HT1080 (cell line): ENCODE measurements at regions not wholly inside any gene's neighbourhood (a gene's known extent, or its start where the extent isn't known, plus 50 kb on each side); places are given as distances from the start of the nearest gene placed in this dataset.

ENCODE experiments used
- DNase-seq: peaks from one replicate; pipeline ENCODE4 v3.0.0-alpha.2; 2015; ENCODE audit warnings: low read depth

DNA sequence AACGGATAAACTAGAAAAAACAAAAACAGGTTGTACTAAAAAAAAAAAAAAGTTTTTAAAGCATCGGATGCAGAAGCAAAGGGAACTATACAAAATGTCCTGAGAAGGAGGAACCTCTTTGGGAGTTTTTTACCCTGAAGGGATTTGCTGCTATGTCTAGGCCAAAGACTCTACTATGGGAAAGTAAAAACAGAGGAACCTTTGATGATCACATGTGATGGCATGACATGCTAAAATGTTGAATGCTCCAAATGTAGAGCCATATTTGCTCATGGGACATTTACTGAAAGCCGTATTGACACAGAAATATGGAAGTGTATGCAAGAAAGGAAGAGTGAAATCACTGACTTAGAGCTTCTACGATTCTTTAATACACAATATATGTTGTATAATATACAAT lies 992.0 kb upstream of the ZEB2 start:
- DNase-seq, result no peak

DNA sequence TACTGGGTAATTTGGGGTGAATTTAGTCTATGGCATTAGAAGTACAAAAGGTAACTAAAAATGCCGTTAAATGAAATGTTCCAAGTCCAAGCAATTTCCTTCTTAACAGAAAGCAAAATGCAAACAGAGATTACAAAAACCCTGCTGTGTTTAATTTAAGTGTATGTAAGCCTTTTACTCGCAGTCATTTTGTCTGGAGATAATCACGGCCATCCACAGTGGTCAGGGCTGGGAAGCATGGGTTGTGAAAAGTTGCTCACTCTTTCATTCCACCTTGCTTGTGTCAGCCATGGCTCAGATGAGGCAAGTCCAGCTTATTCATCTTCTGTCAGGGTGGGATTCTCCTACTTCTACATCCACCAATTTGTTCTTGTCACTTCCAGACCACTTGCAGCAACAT lies 983.6 kb upstream of the ZEB2 start:
- DNase-seq, result no peak

DNA sequence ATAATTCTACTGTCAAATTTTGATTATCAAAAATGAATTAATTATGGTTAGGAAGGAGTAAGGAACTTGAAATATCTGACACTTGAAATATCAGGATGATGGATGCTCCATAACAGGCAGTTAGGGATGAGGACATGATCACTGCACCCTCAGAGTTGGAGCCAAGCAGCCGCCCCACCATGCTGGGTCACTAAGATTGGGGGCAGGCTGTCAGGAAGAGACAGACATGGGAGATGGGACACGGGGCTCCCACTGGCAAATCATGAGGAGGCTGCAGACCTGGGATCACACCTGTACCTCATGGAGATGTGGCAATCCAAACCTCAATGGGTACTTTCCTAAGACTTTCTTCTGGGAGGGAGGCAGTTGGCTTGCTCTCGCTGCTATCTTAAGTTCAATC lies 982.0 kb upstream of the ZEB2 start:
- DNase-seq, result no peak

DNA sequence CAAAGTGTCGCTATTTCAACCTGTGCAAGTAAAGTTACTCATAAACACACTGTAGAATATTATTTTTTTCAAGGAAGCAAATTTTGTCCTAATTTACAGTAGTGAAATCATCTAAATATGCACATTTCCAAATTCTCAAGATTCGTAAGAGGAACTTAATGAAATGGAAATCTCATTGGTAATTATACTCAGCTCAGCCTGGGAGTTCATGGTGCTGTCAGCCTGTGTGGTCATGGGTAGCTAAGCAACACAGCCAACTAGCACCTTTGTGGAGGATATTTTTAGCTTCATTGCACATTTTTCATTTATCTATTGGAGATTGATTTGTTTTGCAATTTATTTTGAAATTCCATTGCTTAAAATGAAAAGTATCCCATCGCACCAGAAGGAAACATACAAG lies 975.7 kb upstream of the ZEB2 start:
- no peak for DNase-seq

DNA sequence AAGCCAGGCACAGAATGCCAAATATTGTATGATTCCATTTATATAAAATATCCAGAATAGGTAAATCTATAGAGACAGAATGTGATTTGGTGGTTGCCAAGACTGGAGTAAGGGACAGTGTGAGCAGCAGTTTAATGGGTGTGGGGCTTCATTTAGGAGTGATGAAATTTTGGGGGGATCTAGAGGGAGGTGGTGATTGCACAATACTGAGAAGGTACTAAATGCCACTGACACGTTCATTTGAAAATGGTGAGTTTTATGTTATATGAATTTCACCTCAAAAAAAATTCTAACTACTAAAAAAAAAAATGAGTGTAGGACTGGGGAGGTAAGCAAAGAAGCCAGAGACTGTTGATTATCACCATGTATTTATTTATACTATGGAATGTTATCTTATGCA lies 974.5 kb upstream of the ZEB2 start:
- no peak for DNase-seq

DNA sequence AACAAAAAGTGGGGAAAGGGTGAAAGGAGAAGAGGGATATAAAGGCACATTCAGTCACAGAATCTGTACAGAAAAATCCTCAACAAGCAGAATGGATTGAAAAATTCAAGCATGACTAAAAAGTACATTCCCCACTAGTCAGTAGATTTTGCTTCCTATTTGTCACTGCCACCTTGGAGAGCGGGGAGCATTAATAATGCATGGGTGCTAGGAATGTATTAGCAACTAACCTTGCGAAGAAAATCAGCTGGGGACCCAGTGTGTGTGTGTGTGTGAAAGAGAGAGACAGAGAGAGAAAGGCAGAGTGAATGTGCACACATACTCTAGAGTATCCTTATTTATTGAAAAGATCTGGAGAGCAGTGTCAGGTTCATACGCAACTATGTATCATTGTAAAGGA lies 968.7 kb upstream of the ZEB2 start:
- DNase-seq, result no peak

DNA sequence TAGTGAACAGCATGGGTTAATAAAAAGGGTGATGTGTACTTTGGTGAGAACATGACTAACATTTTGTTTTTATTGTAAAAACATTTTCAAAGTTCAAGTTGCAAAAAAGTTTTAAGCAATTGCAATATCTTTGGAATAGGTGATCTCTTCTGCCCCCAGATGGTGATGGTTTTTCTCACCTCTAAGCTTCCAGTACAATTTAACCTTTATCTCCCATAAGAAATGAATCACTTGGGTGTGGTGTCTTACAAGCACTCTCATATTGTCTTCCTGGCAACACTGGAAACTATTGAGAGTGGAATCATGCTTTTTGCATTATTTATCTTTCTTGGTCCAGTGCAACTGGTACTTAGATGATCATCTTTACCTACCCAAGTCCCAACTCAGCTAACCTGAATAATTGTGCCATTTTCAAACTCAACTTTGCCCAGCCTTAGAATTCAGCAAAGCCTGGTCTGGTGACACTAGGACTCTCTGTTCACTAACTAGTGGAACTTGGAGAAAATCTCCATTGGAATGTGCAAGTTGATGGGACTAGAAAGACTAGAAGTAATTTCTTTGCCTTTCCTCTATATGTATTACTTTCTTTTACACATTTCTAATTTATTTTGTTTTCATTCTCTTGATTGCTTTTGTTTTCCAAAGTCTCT lies 964.7 kb upstream of the ZEB2 start:
- DNase-seq, result peak; percentile 77

DNA sequence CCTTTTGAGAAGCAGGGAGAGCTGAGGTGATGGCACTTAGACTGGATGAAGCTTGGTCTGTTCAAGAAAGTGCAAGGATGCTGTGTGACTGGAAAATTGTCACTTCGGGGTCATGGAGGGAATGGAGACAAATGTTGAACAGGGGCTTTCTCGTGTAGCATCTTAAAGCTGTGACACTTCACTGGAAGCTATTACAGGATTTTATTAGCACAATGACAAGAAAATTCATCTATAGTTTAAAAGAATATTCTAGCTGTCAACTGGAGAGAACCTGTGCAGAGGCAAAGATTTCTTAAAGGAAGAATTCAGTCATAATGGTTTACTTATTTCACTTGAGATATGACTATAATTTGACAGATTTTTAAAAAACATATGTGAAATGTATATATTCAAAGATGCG lies 963.9 kb upstream of the ZEB2 start:
- DNase-seq, result no peak

DNA sequence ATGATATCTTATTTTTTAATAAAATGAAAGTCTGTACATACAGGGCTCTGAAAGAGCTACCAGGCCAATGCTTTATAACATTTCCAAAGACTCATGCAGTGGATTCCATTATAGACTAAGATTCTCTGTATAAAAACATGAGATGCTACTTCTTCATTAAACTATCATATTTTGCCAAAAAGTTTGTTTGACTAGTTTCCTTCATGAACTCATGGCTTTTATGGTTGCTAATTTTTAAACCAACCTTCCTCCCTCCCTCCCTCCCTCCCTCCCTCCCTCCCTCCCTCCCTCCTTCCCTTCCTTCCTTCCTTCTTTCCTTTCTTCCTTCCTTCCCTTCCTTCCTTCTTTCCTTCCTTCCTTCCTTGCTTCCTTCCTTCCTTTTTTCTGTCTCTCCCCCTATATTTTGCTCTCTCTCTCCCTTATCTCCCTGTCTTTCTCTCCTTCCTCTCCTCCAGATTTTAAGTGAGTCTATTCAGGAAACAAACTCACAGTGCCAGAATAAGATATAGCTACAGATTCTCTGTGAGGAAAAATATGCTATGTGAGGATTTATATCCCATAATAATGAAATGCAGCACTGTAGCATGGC lies 961.5 kb upstream of the ZEB2 start:
- no peak for DNase-seq

DNA sequence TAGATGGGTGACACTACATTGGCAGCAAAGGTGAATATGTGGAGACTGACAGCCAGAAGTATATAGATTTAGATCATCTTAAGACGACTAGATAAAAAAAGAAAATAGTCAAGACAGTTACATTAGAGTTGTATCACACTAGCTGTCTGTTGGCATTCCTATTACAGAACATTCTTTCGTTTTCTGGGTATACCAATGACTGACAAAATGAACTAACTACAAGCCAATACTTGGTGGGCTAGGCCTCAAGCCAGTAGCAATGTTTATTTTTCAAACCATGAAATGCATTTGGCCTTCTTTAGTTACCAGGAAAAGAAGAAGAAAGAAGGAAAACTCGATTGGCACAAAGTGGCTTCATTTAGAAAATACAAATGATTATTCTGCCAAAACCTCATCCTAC lies 944.9 kb upstream of the ZEB2 start:
- DNase-seq, result no peak

DNA sequence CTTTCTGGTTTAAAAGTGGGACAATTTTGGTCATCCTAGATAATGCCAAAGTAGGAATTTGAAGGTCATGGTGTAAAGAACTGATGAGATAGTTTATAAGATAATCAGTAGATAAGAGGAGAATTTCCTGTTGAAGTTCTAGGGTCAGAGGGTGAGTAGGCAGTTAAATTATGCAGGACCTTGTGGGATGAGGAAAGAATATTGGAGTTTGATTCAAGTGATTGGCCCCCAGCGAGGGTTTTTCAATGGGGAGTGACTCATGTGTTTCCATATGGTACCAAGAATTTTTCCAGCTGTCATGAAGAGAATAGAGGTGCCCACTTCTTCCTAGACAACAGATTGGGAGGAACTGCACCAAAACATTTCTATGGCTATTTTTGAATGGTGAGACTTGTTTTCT lies 940.2 kb upstream of the ZEB2 start:
- DNase-seq, result peak; percentile 14

DNA sequence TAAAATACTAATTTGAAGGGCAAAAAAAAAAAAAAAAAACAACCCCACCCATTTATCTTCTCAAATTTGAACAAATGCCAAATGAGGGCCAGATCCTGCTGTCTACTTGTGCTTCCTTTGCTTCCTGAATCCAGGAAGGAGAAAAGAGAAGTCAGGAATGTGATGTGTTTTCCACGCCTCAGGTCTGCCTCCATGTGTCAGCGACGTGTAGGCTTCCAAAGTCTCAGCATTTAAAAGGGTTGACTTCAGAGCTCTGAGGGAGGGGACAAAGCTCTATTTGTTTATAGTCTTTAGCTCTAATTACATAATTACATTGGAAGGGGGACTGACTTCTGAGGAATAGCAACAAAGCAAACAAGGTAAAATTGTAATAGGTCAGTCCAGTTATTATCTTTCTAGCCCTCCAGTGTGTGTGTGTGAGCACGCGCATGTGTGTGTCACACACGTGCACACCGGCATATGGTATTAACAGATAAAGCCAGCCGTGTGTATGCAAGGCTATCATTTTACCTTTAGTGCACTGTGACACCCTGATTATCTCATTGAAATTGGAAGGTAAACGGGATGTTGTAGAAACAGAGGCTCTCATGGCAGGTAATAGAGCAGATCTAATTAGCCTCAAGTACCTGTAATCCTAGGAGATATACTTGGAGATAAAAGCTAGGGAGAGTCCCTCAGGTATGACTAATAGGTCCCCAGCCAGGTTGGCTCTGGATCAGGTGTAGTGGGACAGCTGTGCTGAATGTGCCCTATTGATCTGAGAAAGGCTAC lies 911.4 kb upstream of the ZEB2 start:
- no peak for DNase-seq

DNA sequence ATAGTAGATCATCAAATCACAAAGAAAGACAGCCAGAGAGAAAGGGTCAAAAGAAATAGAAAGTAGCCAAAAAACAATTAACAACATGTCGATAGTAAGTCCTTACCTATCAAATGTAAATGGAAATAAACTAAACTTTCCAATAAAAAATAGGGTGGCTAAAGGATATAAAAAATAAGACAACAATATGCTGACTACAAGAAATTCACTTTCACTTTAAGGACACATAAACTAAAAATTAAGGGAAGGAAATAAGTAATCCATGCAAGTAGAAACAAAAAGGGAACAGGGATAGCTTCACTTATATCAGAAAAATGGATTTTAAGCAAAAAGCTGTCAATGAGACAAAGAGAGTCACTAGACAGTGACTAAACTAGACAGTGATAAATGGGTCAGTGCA lies 903.9 kb upstream of the ZEB2 start:
- DNase-seq, result no peak

DNA sequence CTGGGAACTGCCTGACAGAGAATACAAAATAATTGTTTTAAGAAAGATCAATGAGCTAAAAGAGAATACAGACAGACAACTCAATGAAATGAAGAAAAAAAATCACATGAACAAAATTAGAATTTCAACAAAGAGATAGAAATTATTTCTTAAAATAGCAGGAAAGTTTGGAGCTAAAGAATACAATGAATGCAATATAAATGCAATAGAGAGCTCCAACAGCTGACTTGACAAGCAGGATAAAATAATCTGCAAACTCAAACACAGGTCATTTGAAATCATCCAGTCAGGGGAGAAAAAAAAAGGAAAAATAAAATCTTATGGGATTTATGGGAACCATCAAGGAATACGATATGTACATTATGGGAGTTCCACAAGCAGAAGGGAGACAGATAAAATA lies 902.7 kb upstream of the ZEB2 start:
- DNase-seq, result no peak

DNA sequence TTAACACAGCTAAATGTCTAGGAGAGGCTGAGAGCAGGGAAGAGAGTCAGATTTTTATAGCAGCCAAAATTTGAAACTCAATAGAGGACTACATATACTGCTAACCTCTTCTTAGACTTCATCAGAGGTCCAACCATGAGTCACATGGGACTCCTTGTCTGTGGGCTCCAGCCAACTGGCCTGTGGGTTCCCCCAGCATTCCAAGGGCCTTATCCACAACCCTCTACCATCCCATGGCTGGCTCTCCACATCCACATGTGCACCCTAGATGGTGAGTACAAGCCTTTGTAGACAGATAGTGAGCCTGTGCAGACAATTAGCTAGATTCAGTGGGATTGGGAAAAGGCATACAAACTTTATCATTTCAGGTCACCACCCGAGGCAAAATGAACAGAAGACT lies 901.9 kb upstream of the ZEB2 start:
- peak; percentile 71 for DNase-seq

DNA sequence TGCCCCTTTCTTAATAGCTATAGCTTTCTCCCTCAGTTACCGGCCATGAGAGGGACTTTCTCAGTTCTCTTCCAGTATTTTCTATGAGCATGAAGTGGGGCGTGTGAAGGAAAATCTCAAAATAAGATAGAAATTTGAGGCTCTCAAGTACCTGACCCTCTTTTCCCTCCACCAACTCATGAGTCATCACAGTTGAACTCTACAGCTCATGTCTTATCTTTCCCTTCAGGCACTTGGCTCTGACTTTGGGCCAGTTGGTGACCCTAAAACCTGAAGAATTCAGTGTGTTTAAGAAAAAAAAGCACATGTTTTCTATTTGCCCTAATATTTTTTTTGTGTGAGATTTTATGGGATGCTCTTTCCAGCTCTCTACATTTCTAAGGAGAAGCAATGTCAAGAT lies 896.7 kb upstream of the ZEB2 start:
- DNase-seq, result no peak

DNA sequence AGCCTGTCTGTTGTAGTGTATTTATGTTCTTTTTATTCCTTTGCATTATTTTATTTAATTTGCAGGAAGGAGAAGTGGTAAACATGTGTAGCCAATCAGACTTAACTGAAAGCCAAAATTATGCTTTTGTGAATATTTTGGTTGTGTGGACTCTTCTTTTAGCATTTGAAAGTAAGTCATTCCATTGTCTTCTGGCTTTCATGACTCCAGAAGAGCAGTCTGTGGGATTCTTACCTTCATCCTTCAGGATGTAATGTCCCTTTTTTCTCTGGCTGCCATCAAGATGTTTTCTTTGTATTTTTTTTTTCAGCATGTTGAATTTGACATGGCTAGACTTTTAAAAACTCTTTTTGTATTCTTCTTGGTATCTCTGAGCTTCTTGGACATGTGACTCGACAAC lies 895.2 kb upstream of the ZEB2 start:
- no peak for DNase-seq

DNA sequence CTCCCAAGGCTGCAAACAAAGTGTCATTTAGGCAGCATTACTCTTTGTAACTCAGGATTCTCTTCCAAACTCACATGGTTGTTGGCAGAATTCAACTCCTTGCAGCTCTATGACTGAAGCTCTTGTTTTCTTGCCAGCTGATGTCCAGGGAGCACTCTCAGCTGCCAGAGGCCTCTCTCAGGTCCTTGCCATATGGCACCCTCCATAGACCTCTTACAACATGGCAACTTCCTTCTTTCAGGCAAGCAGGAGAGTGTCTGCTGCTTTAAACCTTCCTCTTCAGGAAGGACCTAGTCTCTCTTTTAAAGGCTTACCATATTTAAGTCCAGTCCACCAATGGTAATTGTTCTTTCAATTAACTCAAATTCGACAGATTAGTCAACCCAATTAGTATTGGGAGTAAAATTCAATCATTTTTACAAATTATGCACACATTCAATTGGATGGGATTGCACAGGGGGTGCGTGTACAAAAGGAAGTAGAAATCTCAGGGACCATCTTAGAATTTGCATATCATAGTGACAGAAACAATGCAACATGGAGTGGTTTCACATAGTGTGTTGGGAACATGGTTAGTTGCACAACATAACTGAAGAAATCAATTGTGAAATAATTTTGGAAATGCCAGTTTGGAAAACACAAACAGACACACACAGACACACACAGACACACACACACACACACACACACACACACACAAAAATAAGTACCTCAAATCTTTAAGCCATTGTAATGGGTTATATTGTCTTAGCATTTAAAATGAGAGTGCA lies 893.5 kb upstream of the ZEB2 start:
- no peak for DNase-seq

DNA sequence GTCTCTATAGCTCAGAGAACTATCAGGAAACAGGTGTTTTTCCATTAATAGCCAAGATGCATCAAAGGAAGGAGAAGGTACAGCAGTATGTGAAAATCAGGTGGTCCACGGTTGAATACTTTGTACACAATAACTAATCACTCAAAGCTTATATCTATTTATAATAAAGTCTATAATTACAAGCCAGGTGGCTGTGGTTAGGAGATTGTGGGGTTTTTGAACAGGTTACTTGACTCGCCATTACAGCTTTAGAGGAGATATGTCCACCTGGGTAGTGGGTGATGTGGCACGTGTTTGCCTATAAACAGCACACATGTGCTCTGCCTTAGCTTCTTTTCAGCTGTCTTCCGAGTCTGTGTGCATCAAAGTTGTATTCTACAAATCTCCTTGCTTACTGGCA lies 892.2 kb upstream of the ZEB2 start:
- DNase-seq, result no peak

DNA sequence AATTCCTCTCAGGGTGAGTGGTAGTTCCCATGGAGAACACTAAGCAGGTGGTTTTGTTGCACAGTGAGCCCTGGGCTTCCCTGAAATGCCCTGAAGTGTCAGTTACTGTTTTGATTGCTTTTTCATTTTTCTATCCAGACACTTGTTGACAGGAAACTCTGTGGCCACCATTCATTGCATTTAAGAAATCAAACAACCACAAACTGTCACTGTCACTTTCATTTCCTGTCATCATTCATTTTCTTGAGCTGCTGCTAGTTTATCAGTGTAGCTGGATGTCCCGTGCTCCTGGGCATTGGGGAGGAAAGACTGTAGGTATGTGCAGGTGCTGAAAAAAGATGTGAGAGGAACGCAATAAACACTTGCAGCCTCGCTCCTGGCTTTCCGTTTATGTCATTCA lies 891.6 kb upstream of the ZEB2 start:
- DNase-seq, result no peak

DNA sequence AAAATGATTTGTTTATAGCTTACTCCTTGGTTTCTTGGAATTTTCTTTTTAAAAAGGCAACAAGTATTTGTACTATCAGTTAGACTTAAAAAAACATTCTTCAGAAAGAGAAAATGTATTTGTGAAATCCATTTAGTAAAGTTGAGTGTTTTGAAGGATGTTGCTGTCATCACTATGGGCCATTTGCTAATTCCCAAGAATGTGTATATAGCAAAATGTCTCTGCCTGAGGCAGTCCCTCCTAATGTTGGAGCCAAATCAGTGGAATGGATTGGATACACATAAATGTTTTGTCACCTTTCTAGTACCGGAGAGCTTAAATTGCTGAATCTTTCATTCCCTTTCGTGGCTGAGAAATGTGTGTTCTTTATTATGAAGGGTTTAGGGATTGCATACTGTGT lies 890.2 kb upstream of the ZEB2 start:
- no peak for DNase-seq

DNA sequence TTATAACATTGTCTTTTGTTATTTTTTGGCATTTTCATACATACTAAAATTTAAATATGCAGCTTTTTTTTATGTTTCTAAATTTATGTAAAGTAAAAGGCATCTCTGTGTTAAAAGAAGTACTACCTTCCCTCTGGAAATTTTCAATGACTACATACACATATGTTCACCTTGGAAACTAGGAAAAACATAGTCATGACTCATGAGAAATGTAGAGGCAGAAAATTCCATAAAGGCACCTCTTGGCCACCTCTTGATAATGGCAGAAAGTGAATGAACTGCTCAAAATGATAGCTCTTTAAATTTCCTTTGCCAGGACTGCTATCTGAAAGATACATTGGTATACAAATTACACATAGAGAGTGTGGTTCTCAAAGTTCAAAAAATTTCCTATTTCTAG lies 889.1 kb upstream of the ZEB2 start:
- DNase-seq, result peak; percentile 27
